ENCODE measurements at regions not wholly inside any gene's neighbourhood (a gene's known extent, or its start where the extent isn't known, plus 50 kb on each side); places are given as distances from the start of the nearest gene placed in this dataset.

GRCh38 chr3:14307656-14308302, 94.6 kb upstream of the SLC6A6 start:
- no peak for DNase-seq (ENCODE audit: low read depth in 2 of 2)

- DNase-seq (ENCODE audit: low read depth in 2 of 2): no peak
These were observed 90.7 kb upstream of the SLC6A6 start for GRCh38 chr3:14311729-14312128.

DNA sequence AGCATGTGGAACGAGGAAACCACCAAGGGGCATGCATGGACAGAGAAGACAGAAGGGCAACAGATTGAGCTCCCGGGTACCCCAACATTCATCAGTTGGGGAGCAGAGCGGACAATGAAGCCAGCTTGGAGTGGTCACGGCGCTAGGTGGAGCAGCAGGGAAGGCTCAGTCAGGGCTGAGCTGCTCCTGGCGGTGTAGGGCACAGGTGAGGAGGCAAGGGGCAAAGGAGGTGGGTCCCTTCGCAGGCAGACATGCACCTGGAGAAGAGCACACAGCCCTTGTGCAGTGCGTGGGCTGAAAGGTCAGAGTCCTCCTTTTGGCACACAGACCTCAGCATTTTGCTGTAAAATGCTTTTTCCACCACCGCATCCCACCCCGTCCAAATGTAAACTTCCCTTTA, 90.0 kb upstream of the SLC6A6 start:
- DNase-seq (ENCODE audit: low read depth in 2 of 2): no peak

DNA sequence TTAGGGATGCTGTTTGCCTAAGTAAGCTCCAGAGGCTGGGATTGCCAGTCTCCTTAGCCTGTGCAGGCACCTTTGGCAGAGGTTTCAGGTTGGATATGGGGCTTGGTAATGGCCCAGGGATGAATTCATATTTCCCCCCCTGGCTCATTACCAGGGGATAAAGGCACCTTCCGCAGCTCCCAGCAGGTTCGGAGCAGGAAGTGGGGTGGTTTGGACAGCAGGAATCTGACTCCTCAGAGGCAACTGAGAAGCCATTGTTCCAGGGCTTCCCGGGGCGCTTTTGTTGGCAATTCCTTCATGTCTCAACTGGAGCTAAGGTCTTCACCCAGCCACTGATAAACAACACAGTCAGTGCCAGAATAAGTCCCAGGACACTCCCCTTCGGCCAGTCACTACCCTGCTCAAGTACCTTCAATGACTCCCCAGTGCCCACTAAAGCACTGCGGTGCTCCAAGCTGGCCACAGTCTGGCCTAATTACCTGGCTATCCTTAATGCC, 85.3 kb upstream of the SLC6A6 start:
- no peak for DNase-seq (ENCODE audit: low read depth in 2 of 2)

DNA sequence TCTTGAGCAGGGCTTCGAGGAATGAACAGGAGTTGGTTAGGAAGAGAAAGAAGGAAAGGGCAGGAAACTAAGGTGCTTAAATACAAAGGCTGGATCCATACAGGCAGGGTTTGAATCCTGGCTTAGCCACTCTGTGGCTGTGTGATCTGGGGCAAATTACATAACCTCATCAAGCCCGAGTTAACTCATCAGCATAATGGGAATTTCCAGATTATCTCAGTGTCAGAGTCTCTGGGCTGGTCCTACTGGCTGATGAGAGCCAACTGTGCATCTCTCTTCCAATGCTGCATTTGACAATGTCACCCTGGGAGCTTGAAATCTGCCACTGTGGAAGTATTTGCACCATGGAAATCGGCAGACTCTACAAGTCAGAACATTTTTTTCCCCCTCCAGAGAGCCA, 83.8 kb upstream of the SLC6A6 start:
- DNase-seq (ENCODE audit: low read depth in 2 of 2): no peak

DNA sequence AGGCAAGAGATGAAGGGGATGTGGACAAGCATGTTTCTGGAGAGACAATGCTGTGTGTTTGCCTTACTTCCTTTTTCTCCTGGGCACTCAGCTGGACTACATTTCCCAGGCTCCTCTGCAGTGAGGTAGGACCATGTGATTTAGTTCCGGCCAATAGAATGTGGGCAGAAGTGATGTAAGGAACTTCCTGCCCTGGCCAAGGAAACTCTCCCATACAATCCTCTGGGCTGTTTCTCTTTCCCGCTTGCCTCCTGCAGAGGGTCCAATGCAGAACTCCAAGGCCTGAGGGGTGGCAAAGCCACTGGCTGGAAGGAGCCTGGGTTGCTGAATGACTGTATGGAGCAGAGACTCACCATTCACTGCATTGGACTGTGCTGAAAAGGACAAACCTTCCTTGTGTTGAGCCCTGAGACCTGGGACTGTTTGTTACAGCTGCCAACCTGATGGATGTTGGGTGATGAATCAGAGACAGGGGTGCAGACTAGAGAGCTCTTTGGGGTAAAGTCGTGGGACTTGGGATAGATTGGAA, 82.7 kb upstream of the SLC6A6 start:
- DNase-seq (ENCODE audit: low read depth in 2 of 2): peak; percentile 13 to 18

GRCh38 chr3:14320219-14320618, 82.2 kb upstream of the SLC6A6 start:
- DNase-seq (ENCODE audit: low read depth in 2 of 2): no peak

GRCh38 chr3:14322001-14322400, 80.4 kb upstream of the SLC6A6 start:
- DNase-seq (ENCODE audit: low read depth in 2 of 2): no peak

DNA sequence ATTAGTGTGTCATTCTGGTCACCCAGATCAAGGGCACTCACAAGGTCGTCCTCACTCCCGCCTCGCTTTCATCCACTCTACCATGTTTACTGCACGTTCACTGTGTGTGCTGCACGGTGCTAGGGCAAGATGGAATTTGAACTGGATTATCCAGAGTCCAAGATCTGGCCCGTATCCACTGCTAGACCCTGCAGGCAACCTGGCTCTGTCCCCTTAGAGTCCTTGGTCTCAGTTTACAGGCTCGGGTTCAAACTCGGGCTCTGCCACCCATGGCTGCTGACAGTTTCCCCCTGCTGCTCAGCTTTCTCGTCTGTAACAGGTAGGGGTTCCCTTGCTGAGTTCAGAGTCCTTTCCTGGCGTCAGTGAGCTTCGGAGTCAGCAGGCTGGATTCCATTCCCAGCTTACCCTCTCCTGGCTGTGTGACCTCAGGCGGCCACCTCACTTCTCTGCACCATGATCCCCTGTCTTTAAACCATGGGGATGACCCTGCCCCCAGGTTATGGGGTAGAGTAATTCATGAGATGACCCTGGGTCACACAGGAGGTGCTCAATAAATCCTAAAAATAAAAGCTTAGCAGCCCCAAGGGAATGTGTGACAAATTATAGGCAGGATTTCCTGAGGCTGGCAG, 79.6 kb upstream of the SLC6A6 start:
- DNase-seq (ENCODE audit: low read depth in 2 of 2): no peak

- DNase-seq (ENCODE audit: low read depth in 2 of 2): no peak
These were observed 78.8 kb upstream of the SLC6A6 start for GRCh38 chr3:14323401-14324223.

DNA sequence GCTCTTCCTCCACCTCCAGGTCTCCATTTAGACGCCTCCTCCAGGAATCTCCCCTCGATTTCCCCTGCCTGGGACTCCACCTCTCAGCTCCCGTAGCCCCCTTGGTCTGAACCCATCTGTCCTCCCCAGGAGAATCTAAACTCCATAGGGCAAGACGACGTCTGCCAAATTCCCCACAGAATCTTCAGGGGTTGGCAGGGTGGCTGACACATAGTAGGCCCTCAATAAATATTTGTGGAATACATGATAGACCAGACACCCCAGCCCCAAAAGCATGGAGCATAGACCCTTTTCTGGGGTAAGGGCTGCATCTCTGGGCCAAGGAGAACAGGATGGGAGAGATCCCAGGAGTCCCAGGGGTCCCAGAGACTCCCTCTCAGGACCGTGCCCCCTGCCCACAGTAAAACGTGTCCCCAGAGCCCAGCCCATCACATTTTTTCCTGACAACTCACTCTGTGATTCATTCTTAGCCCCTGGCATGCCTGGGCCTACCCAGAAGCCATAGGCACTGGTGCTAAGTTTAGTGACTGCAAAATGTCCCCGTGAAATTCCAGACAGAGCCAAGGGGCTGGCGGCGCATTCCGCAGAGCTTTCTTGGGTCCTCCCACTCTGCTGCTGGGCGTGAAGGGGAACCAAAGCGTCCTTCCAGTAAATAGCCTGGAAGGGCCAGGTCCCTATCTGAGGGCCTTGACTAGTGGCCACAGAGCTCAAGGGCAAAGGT, 78.0 kb upstream of the SLC6A6 start:
- no peak for DNase-seq (ENCODE audit: low read depth in 2 of 2)

DNA sequence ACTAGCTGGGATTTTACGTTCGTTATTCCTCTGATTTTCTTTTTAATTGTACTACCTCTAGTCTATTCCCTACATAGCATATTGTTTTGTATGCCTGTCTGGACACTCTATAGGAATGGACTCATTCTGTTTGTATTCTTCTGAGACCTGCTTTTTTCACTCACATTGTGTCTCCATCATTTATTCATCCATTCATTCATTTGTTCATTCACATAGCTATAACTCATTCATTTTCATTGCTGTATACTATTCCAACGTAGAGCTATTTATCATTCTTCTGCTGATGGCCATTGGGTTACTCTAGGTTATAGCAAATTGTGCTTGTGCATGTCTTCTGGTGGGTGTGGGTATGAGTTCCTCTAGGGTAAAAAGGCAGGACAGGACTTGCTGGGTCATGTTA, 74.0 kb upstream of the SLC6A6 start:
- DNase-seq (ENCODE audit: low read depth in 2 of 2): no peak

- DNase-seq (ENCODE audit: low read depth in 2 of 2): peak; percentile 10 to 18
These were observed 73.1 kb upstream of the SLC6A6 start for GRCh38 chr3:14329116-14329830.

DNA sequence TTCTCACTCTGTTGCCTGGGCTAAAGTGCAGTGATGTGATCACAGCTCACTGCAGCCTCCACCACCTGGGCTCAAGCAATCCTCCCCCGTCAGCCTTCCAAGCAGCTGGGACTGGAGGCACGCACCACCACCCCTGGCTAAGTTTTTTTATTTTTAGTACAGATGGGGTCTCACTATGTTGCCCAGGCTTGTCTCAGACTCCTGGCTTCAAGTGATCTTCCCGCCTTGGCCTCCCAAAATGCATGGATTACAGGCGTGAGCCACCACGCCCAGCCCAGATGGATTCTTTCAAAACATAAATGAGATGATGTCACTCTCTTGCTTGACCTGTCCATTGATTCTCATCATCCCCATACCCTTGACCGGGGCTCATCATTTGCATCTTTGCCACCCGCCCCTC, 72.6 kb upstream of the SLC6A6 start:
- no peak for DNase-seq (ENCODE audit: low read depth in 2 of 2)

GRCh38 chr3:14330508-14330907, 71.9 kb upstream of the SLC6A6 start:
- no peak for DNase-seq (ENCODE audit: low read depth in 2 of 2)

- no peak for DNase-seq (ENCODE audit: low read depth in 2 of 2)
These were observed 71.2 kb upstream of the SLC6A6 start for GRCh38 chr3:14331251-14331650.

GRCh38 chr3:14332392-14332791, 70.0 kb upstream of the SLC6A6 start:
- DNase-seq (ENCODE audit: low read depth in 2 of 2): no peak

DNA sequence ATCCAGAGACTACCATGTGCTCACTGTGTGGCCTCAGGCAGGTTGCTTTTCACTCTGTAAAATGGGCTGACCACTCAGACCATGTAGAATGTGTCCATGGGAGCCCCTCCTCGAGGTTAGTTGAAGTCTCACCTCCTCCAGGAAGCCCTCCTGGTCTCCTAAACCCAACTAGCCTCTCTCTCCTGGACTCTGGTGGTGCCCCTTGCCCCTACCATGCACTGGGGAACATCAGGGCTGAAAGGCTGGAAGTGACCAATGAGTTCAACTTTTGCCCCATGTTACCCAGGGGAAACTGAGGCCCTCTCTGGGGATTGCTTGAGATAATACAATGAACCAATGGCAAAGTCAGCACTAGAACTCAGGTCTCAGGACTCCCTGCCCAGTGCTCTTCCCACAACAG, 69.2 kb upstream of the SLC6A6 start:
- DNase-seq (ENCODE audit: low read depth in 2 of 2): no peak

- no peak for DNase-seq (ENCODE audit: low read depth in 2 of 2)
These were observed 68.8 kb upstream of the SLC6A6 start for GRCh38 chr3:14333621-14334020.

DNA sequence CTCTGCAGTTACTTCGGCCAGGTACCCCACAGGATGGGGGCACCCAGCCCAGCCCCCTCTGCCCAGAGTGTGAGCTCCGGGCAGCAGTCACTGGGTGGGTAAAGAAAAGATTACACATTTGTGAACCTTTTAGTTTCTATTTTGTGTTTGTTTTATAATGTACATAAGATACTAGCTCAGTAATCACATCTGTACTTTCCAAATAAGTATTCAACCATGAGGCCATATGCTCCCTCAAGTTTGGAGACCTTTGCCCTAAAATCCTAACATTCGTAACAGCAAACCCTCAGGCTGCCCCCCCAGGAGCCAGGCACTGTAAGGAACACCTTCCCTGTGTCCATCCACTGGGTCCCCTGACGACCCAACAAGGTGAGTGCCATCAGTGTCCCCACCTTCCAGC, 68.3 kb upstream of the SLC6A6 start:
- DNase-seq (ENCODE audit: low read depth in 2 of 2): no peak

DNA sequence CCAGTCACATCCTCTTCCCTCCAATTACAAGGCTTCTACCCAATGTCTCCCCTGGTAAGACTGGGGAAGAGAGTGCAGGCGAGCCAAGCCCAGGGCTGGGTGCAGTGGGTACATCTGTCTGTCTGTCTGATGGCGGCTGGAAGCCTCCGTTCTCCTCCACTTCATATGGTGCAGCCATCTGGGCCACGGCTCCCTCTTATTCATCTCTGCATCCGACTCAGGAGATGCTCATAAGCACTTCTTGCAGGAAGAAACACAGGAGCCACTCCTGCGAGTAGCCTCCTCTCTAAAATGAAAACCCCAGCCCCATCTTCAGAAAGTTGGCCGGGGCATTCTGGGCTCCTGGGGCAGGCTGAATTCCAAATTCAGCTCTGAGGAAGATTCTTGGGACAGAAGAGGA, 67.5 kb upstream of the SLC6A6 start:
- DNase-seq (ENCODE audit: low read depth in 2 of 2): no peak

Measured in fibroblast of skin of left biceps (primary cell).